Suprapubic skin (tissue), 4 donors: ENCODE measurements at regions not wholly inside any gene's neighbourhood (a gene's known extent, or its start where the extent isn't known, plus 50 kb on each side); places are given as distances from the start of the nearest gene placed in this dataset.

Source experiments
- DNase-seq, 2 donors: peaks; one replicate each; pipeline ENCODE4 v3.0.0-alpha.2; 2019; ENCODE audit warnings: low spot score in 2 of 2
- H3K27ac ChIP-seq: fragments of 200-600 bp; sonication (generic); one replicate; pipeline ENCODE4 v1.5.1; 2019
- H3K27me3 ChIP-seq: fragments of 200-600 bp; sonication (generic); one replicate; pipeline ENCODE4 v1.5.1; 2019
- H3K36me3 ChIP-seq: fragments of 200-600 bp; sonication (generic); one replicate; pipeline ENCODE4 v1.5.1; 2019
- H3K4me1 ChIP-seq: fragments of 200-600 bp; sonication (generic); one replicate; pipeline ENCODE4 v1.5.1; 2019
- H3K4me3 ChIP-seq: fragments of 200-600 bp; sonication (generic); one replicate; pipeline ENCODE4 v1.5.1; 2019; ENCODE audit warnings: mild to moderate bottlenecking
- H3K9me3 ChIP-seq: fragments of 200-600 bp; sonication (generic); one replicate; pipeline ENCODE4 v1.5.1; 2019
- CTCF ChIP-seq, 2 donors: fragments of 200-600 bp in 1 of 2; fragments of 450-650 bp in 1 of 2; sonication (generic) in 1 of 2; IDR thresholded peaks; one replicate each; pipeline ENCODE4 v1.5.1; 2016 to 2019; ENCODE audit warnings: antibody characterized with exemption in 2 of 2, mild to moderate bottlenecking in 1 of 2, moderate library complexity in 1 of 2
- EP300 ChIP-seq: sonication (generic); formaldehyde crosslinking; IDR thresholded peaks from one replicate; pipeline ENCODE4 v1.6.1; 2017; ENCODE audit warnings: antibody characterized with exemption
- POLR2A ChIP-seq, 2 donors: fragments of 450-650 bp; IDR thresholded peaks; one replicate each; pipeline ENCODE4 v1.6.1; 2017; ENCODE audit warnings: antibody characterized with exemption in 2 of 2, mild to moderate bottlenecking in 2 of 2, moderate library complexity in 2 of 2
- POLR2AphosphoS5 ChIP-seq, 3 donors: sonication (generic); formaldehyde crosslinking; IDR thresholded peaks; one replicate each; pipeline ENCODE4 v1.6.1; 2017; ENCODE audit warnings: antibody characterized with exemption in 3 of 3
- WGBS: methylation state at CpG from one replicate; pipeline ENCODE4 v1.1.5; 2018; 5-methylcytosine and 5-hydroxymethylcytosine counted together

DNA sequence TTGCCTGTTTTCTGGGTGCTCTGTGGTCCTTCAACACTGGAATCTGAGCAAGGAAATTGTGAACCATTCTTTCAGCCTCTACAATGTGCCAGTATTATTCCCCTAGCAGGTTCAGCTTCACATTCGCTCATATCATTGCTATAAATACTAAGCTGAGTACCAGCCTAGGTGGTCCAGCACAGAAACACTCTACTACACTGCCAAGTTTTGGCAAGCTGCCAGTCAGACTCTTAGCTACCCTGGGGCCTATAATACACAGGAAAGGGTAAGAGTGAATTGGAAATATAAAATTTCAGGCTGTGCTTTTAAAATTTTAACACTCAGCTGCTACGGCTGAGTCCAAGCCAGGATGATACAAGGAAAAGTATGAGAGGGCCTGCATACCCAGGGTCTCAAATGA lies 49.9 kb upstream of the PPP1R3A start:
- no peak for TF ChIP-seq CTCF (IDR thresholded peaks at IDR 0.05)
- no peak for TF ChIP-seq POLR2AphosphoS5 (IDR thresholded peaks at IDR 0.05)
- no peak for TF ChIP-seq POLR2A (IDR thresholded peaks at IDR 0.05)
- TF ChIP-seq EP300 = no peak

More for the DNA sequence above, 49.9 kb upstream of the PPP1R3A start:
- WGBS = 13% methylated on average over 2 of the region's 2 CpGs
- no peak for DNase-seq
- Histone ChIP-seq H3K36me3 (no peaks in the 10 kb centered on the region), H3K27ac (no peak overlapping the region), H3K27me3 (no peaks in the 10 kb centered on the region), H3K4me3 (no peak overlapping the region), H3K9me3 (no peaks in the 10 kb centered on the region), H3K4me1 (no peaks in the 10 kb centered on the region)
